ENCODE measurements at regions not wholly inside any gene's neighbourhood (a gene's known extent, or its start where the extent isn't known, plus 50 kb on each side); places are given as distances from the start of the nearest gene placed in this dataset.

DNA sequence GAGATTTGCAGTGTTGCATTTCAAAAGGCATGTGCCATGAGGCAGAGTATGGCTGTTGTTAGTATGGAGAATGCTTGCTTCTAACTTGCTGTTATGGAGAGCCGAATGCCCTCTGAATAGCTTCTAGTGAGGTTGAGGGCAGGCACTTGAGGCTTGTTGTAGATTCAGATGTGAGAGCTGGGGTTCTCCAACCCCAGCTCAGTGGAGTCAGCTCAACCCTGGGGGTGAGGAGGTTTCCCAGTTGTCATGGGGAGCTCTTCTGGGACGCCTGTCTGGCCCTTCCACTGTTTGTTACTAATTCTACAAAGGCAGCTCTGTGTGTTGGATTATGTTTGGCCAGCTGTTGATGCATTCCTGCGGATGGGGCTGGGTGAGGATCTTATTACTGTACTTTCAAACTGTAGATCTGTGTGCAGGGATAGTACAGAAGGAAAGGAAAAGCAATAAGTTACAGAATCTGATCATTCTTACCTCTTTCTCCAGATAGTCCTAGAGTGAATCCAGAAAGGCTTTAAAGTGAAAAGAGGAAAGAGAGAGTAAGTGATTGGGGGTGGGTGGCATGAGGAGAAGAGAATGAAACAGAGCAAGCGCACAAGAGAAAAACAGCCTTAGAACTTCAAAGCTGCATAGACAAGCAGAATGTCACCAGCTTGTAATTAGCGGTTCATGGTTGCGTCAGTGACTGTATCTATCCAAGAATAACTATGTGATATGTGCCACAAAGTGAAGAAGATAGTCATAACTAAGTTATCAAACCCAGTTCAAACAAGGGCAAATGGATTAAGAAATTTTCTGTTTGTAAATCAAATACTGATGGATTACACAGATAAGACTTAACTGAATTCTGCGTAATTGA lies 148.7 kb downstream of the PRL start:
- H3K9ac ChIP-seq (ENCODE audit: low read length in 2 of 2): no peak overlapping the region
- H3K4me3 ChIP-seq (ENCODE audit: low read length in 2 of 2): no peak overlapping the region
- H3K9me3 ChIP-seq (ENCODE audit: control insufficient read depth in 2 of 2, low read length in 2 of 2): no peaks in the 10 kb centered on the region
- H3K4me1 ChIP-seq (ENCODE audit: control insufficient read depth, insufficient read depth, low read length): peaks cover 20% of the 10 kb centered on the region
- no peaks in the 10 kb centered on the region for H3K36me3 ChIP-seq (ENCODE audit: control insufficient read depth in 2 of 2, insufficient read depth in 2 of 2, low read length in 2 of 2)
- no peaks in the 10 kb centered on the region for H3K27me3 ChIP-seq (ENCODE audit: control insufficient read depth in 1 of 2, insufficient read depth in 2 of 2, low read length in 2 of 2)
- H3K27ac ChIP-seq (ENCODE audit: low read length): no peak overlapping the region

DNA sequence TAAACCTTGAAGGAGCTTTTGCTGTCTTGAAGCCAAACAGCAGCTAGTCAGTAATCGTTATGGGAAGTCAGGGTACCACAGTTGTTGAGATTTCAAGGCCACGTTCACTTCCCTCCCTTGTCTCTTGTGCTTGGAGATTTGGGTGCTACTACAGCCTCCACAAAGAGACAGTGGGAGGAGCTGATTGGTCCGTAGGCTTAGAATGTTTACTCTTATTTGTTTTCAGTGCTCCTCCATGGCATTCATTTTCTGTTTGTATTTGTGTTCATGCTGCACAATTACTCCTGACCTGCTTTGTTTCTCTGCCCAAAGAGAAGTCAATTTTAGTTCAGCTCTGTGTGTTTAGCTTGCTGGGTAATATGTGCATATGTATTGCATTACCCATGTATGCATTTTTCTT lies 147.7 kb downstream of the PRL start:
- Histone ChIP-seq H3K4me1 (ENCODE audit: control insufficient read depth, insufficient read depth, low read length) (peaks cover 20% of the 10 kb centered on the region), H3K9ac (ENCODE audit: low read length in 2 of 2) (no peak overlapping the region), H3K27ac (ENCODE audit: low read length) (no peak overlapping the region)

DNA sequence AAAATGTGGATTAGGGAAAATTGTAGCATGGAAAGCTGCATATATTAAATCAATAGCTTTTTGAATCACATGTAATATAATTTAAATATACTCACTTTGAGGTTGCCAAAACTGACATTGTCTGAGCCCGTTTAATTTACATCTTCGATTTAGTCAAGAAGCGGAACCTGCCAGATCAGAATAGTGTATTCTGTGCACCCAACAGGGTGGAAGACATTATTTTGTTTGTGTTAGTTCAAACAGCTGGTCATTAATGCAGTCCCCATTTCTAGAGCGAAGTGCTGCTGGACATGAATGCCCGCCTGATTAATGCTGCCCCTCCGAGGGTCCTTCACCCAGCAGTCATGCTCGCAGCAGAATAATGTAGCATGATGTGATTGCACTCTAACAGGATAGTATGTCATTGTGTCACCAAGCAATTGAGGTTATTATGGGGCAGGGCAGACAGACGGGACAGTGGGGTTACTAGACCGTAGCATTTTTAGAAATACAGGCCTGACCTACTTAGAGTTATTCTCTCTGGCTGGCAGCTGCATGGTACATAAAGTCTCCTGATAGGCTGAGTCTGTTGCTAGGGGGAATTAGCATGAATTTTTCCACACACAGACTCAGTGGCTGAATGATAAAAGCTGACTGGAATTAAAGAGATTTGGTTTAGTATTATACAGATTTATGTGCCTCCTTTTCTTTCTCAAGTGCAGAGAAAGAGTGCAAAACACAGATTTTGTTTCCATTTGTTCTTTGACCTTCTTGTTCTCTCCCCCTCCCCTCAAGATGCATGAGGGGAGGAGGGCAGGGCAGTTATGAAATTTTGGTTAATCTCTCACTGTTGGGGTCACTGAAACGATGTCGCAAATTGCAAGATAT lies 147.1 kb downstream of the PRL start:
- H3K27me3 ChIP-seq (ENCODE audit: control insufficient read depth in 1 of 2, insufficient read depth in 2 of 2, low read length in 2 of 2): no peaks in the 10 kb centered on the region
- no peaks in the 10 kb centered on the region for H3K36me3 ChIP-seq (ENCODE audit: control insufficient read depth in 2 of 2, insufficient read depth in 2 of 2, low read length in 2 of 2)
- no peak overlapping the region for H3K9ac ChIP-seq (ENCODE audit: low read length in 2 of 2)
- H3K4me3 ChIP-seq (ENCODE audit: low read length in 2 of 2): no peak overlapping the region
- no peak overlapping the region for H3K27ac ChIP-seq (ENCODE audit: low read length)
- no peaks in the 10 kb centered on the region for H3K9me3 ChIP-seq (ENCODE audit: control insufficient read depth in 2 of 2, low read length in 2 of 2)
- H3K4me1 ChIP-seq (ENCODE audit: control insufficient read depth, insufficient read depth, low read length): peaks cover 20% of the 10 kb centered on the region

More for the DNA sequence above, 147.7 kb downstream of the PRL start:
- H3K27me3 ChIP-seq (ENCODE audit: control insufficient read depth in 1 of 2, insufficient read depth in 2 of 2, low read length in 2 of 2): no peaks in the 10 kb centered on the region
- no peak overlapping the region for H3K4me3 ChIP-seq (ENCODE audit: low read length in 2 of 2)
- no peaks in the 10 kb centered on the region for H3K36me3 ChIP-seq (ENCODE audit: control insufficient read depth in 2 of 2, insufficient read depth in 2 of 2, low read length in 2 of 2)
- no peaks in the 10 kb centered on the region for H3K9me3 ChIP-seq (ENCODE audit: control insufficient read depth in 2 of 2, low read length in 2 of 2)

DNA sequence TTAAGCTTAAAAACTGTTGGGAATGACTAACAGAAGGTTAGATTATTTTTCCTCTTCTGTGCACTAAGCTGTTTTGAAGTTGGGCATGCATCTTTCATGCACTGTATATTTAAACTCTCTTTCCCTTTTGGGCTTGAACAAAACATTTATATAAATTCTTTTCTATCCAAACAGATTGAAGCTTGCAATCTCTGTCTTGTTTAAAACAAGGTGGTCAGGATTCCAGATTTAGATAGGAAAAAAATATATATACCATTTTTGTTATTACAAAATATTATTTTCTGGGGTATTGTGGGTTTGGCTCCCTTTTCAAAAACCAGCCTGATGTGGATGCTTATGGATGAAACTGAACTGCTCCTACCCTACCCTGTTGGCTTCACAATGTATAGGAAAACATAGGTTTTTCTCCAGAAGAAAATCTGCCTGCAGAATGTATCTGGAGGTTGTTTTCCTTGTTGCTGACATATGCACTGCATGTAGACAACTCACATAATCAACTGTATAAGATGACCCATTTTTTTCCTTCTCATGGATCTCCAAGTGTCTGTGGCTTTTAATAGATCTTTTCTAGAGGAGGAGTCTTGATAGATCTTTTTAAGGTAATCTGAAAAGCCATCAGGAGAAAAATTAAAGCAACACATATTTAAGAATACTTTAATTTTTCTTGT lies 146.3 kb downstream of the PRL start:
- H3K36me3 ChIP-seq (ENCODE audit: control insufficient read depth in 2 of 2, insufficient read depth in 2 of 2, low read length in 2 of 2): no peaks in the 10 kb centered on the region
- no peak overlapping the region for H3K27ac ChIP-seq (ENCODE audit: low read length)
- H3K4me3 ChIP-seq (ENCODE audit: low read length in 2 of 2): no peak overlapping the region
- H3K4me1 ChIP-seq (ENCODE audit: control insufficient read depth, insufficient read depth, low read length): peaks cover 17% of the 10 kb centered on the region
- H3K27me3 ChIP-seq (ENCODE audit: control insufficient read depth in 1 of 2, insufficient read depth in 2 of 2, low read length in 2 of 2): no peaks in the 10 kb centered on the region
- H3K9ac ChIP-seq (ENCODE audit: low read length in 2 of 2): no peak overlapping the region
- H3K9me3 ChIP-seq (ENCODE audit: control insufficient read depth in 2 of 2, low read length in 2 of 2): no peaks in the 10 kb centered on the region

DNA sequence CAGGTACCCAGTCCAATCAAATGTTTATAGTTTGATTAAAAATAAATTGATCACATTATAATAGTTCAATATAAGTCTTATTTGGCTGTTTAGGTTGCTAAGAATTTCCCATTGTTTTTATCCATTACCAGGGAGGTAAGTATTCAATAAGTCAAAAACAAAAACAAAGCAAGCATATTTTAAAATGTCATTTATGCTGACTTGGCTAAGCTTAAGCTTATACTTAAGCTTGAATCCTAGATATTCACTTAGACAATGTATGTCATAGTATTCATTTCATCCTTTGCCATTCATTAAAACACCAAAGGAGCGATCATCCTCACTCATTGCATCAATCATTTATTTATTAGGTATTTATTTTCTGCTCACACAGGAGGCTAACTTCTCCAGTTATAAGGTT lies 144.9 kb downstream of the PRL start:
- H3K27ac ChIP-seq (ENCODE audit: low read length): no peak overlapping the region

DNA sequence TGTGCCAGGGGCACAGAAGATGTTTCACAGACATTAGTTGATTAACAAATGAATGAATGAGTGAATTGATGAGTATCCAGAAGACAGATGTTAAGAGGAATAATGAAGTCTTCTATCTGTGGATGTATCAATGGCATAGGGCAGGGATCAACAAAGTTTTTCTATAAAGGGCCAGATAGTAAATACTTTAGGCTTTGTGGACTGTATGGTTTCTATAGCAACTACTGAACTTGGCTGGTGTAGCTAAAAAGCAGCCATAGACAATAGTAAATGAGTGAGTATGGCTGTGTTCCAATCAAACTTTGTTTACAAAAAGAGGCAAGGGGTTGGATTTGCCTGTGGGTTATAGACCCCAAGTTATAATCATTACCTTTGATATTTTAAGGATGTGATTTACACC lies 144.0 kb downstream of the PRL start:
- Histone ChIP-seq H3K9ac (ENCODE audit: low read length in 2 of 2) (no peak overlapping the region), H3K27ac (ENCODE audit: low read length) (no peak overlapping the region), H3K9me3 (ENCODE audit: control insufficient read depth in 2 of 2, low read length in 2 of 2) (no peaks in the 10 kb centered on the region), H3K27me3 (ENCODE audit: control insufficient read depth in 1 of 2, insufficient read depth in 2 of 2, low read length in 2 of 2) (no peaks in the 10 kb centered on the region), H3K4me1 (ENCODE audit: control insufficient read depth, insufficient read depth, low read length) (peaks cover 10% of the 10 kb centered on the region), H3K4me3 (ENCODE audit: low read length in 2 of 2) (no peak overlapping the region), H3K36me3 (ENCODE audit: control insufficient read depth in 2 of 2, insufficient read depth in 2 of 2, low read length in 2 of 2) (no peaks in the 10 kb centered on the region)

More for the DNA sequence above, 144.9 kb downstream of the PRL start:
- H3K4me3 ChIP-seq (ENCODE audit: low read length in 2 of 2): no peak overlapping the region
- H3K27me3 ChIP-seq (ENCODE audit: control insufficient read depth in 1 of 2, insufficient read depth in 2 of 2, low read length in 2 of 2): no peaks in the 10 kb centered on the region
- H3K9me3 ChIP-seq (ENCODE audit: control insufficient read depth in 2 of 2, low read length in 2 of 2): no peaks in the 10 kb centered on the region
- H3K4me1 ChIP-seq (ENCODE audit: control insufficient read depth, insufficient read depth, low read length): peaks cover 10% of the 10 kb centered on the region
- H3K36me3 ChIP-seq (ENCODE audit: control insufficient read depth in 2 of 2, insufficient read depth in 2 of 2, low read length in 2 of 2): no peaks in the 10 kb centered on the region
- no peak overlapping the region for H3K9ac ChIP-seq (ENCODE audit: low read length in 2 of 2)

DNA sequence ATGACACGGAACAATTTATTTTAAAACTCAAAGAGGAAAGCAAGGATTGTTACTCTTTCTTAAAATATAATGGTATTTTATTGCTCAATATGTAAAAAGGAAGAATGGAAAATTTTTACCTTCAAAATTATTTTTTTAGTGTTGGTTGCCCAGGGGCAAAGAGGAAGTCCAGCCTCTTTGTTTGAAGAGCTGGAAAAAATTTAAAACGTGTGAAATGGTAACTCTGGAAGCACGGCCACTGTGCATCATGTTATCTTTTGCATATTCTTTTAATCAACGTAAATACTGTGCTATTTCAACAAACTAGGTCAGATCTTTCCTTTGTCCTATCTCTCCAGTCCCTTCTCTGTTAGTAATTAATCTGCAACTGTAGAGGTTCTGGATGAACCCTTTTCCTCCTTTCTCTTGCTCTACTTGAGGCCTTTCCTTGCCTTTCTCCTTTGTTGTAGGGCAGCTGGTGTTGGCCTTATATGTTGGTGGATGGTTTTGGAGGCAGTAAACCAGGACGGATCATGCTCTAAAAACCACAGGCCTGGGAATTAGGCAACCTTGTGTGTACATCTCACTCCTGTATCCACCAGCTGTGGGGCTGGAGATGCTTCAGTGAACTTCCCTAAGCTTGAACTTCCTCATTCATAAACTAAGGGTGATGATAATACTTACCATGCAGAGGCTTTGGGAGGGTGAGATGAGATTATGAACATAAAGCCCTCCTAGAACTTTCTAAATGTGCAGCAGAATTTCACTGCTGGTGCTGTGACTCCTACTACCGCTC lies 143.3 kb downstream of the PRL start:
- Histone ChIP-seq H3K27ac (ENCODE audit: low read length) (no peak overlapping the region), H3K36me3 (ENCODE audit: control insufficient read depth in 2 of 2, insufficient read depth in 2 of 2, low read length in 2 of 2) (no peaks in the 10 kb centered on the region), H3K4me1 (ENCODE audit: control insufficient read depth, insufficient read depth, low read length) (peaks cover 6% of the 10 kb centered on the region), H3K9ac (ENCODE audit: low read length in 2 of 2) (no peak overlapping the region), H3K4me3 (ENCODE audit: low read length in 2 of 2) (no peak overlapping the region), H3K27me3 (ENCODE audit: control insufficient read depth in 1 of 2, insufficient read depth in 2 of 2, low read length in 2 of 2) (no peaks in the 10 kb centered on the region), H3K9me3 (ENCODE audit: control insufficient read depth in 2 of 2, low read length in 2 of 2) (no peaks in the 10 kb centered on the region)

DNA sequence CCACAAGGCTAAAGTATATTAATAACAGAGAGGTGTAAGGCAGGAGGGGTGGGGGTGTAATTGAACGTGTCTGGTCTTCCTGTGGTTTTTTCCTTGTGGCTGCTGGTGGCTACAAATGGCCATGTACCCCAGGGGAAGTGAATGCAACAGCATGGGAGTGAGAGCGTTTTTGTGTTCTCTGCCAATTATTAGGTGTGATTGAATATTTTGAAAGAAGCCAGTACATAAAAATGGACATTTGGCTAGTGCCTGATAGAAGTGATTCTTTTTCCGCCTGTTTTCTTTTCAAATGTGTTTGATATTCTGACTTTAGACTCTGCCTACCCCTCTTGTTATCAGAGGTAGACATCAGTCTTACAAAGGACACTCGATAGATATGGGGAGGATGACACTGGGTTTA lies 141.3 kb downstream of the PRL start:
- no peaks in the 10 kb centered on the region for H3K4me1 ChIP-seq (ENCODE audit: control insufficient read depth, insufficient read depth, low read length)
- no peaks in the 10 kb centered on the region for H3K36me3 ChIP-seq (ENCODE audit: control insufficient read depth in 2 of 2, insufficient read depth in 2 of 2, low read length in 2 of 2)
- no peaks in the 10 kb centered on the region for H3K27me3 ChIP-seq (ENCODE audit: control insufficient read depth in 1 of 2, insufficient read depth in 2 of 2, low read length in 2 of 2)
- H3K9ac ChIP-seq (ENCODE audit: low read length in 2 of 2): no peak overlapping the region
- H3K4me3 ChIP-seq (ENCODE audit: low read length in 2 of 2): no peak overlapping the region
- H3K9me3 ChIP-seq (ENCODE audit: control insufficient read depth in 2 of 2, low read length in 2 of 2): no peaks in the 10 kb centered on the region
- H3K27ac ChIP-seq (ENCODE audit: low read length): no peak overlapping the region

DNA sequence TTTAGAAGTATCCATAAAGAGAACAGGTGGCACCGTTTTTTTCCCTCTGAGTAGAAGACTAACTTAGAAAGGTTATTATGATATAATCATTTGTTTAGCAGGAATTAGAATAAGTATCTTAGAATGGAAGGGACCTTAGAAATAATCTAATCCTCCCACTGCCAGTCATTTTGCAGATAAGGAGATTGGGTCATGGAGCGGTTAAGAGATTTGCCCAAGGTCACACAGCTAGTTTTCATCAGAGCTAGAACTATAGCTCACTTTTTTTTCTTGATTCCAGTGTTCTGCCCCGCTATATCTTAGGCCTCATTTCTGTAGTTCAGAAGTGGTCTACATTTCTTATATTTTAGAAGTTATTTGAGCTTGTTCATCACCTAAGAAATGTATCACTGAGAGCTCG lies 139.6 kb downstream of the PRL start:
- Histone ChIP-seq H3K27me3 (ENCODE audit: control insufficient read depth in 1 of 2, insufficient read depth in 2 of 2, low read length in 2 of 2) (no peaks in the 10 kb centered on the region), H3K9ac (ENCODE audit: low read length in 2 of 2) (no peak overlapping the region), H3K9me3 (ENCODE audit: control insufficient read depth in 2 of 2, low read length in 2 of 2) (no peaks in the 10 kb centered on the region), H3K4me1 (ENCODE audit: control insufficient read depth, insufficient read depth, low read length) (no peaks in the 10 kb centered on the region), H3K4me3 (ENCODE audit: low read length in 2 of 2) (no peak overlapping the region), H3K27ac (ENCODE audit: low read length) (no peak overlapping the region), H3K36me3 (ENCODE audit: control insufficient read depth in 2 of 2, insufficient read depth in 2 of 2, low read length in 2 of 2) (no peaks in the 10 kb centered on the region)

DNA sequence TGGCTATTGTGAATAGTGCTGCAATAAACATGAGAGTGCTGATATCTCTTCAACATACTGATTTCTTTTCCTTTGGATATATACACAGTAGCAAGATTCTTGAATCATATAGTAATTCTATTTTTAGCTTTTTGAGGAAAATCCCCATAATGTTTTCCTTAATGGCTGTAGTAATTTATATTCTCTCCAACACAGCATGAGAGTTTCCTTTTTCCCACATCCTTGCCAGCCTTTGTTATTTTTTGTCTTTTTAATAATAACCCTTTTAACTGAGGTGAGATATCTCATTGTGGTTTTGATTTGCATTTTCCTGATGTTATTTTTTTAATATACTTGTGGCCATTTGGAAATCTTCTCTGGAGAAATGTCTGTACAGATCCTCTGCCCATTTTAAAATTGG lies 132.6 kb downstream of the PRL start:
- H3K4me3 ChIP-seq (ENCODE audit: low read length in 2 of 2): no peak overlapping the region

More for the DNA sequence above, 132.6 kb downstream of the PRL start:
- H3K9ac ChIP-seq (ENCODE audit: low read length in 2 of 2): no peak overlapping the region
- H3K4me1 ChIP-seq (ENCODE audit: control insufficient read depth, insufficient read depth, low read length): no peaks in the 10 kb centered on the region
- H3K27me3 ChIP-seq (ENCODE audit: control insufficient read depth in 1 of 2, insufficient read depth in 2 of 2, low read length in 2 of 2): no peaks in the 10 kb centered on the region
- H3K36me3 ChIP-seq (ENCODE audit: control insufficient read depth in 2 of 2, insufficient read depth in 2 of 2, low read length in 2 of 2): no peaks in the 10 kb centered on the region
- no peak overlapping the region for H3K27ac ChIP-seq (ENCODE audit: low read length)
- H3K9me3 ChIP-seq (ENCODE audit: control insufficient read depth in 2 of 2, low read length in 2 of 2): no peaks in the 10 kb centered on the region

Data from stomach smooth muscle (tissue), 2 donors.